ENCODE measurements at regions not wholly inside any gene's neighbourhood (a gene's known extent, or its start where the extent isn't known, plus 50 kb on each side); places are given as distances from the start of the nearest gene placed in this dataset.

DNA sequence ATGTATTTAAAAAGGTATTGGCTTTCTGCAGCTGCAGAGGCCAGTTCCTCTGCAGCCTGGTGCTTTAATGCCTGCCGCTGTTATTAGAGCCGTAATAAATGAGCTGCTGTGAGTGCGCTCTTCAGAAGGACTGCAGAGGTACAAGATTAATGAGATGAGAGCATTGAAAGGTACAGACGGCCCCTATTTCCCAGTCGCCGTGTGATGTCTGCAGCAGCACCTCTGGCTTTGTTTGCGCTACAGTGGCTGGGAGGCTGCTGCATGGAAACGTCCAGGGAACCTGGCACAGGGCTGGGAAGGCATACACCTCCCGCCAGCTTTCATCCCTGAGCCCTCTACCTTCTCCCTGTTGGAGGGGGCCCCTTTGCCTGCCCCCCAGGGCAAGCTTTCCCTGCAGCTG, 383.8 kb upstream of the ZMIZ1 start:
- TF ChIP-seq, protein P1, sequence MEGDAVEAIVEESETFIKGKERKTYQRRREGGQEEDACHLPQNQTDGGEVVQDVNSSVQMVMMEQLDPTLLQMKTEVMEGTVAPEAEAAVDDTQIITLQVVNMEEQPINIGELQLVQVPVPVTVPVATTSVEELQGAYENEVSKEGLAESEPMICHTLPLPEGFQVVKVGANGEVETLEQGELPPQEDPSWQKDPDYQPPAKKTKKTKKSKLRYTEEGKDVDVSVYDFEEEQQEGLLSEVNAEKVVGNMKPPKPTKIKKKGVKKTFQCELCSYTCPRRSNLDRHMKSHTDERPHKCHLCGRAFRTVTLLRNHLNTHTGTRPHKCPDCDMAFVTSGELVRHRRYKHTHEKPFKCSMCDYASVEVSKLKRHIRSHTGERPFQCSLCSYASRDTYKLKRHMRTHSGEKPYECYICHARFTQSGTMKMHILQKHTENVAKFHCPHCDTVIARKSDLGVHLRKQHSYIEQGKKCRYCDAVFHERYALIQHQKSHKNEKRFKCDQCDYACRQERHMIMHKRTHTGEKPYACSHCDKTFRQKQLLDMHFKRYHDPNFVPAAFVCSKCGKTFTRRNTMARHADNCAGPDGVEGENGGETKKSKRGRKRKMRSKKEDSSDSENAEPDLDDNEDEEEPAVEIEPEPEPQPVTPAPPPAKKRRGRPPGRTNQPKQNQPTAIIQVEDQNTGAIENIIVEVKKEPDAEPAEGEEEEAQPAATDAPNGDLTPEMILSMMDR (IDR thresholded peaks at IDR 0.05; ENCODE audit: unreplicated experiment), result no peak
- Mint-ChIP-seq H3K36me3 (ENCODE audit: low read depth, unreplicated experiment) (no peaks in the 10 kb centered on the region), H3K27ac (ENCODE audit: unreplicated experiment) (no peak overlapping the region), H3K27me3 (ENCODE audit: unreplicated experiment) (peaks cover 4% of the 10 kb centered on the region), H3K4me1 (ENCODE audit: unreplicated experiment) (no peaks in the 10 kb centered on the region), H3K4me3 (ENCODE audit: unreplicated experiment) (no peak overlapping the region), H3K9me3 (ENCODE audit: unreplicated experiment) (peaks cover 6% of the 10 kb centered on the region)
- no peak for DNase-seq (ENCODE audit: low spot score)

DNA sequence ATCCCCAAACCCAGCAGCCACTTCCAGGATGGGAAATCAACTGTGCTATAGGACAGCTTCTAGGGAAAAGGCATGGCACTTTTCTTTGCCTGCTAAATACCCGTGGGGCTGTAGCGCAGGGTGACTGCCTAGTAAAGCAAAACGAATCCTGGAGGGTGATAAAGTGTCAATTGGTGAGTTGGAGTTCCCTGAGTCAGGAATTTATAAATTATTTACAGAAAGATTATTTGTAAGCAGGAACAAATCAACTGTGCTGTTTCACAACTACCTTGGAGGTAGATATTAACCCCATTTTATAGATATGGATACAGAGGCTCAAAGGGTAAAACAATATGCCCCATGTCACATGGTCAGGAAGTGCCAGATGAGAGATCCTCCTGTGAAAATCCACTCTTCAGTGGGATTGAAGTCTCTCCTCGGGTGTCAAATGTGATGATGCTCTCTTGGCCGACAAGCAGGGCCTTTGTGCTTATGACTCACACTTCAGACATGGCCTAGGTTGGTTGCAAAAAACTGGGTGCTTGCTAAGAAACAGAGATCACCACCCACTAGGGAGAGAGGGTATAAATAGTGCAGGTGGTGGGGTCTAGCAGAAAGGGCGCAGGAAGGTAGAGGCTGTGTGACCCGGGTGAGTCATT, 383.2 kb upstream of the ZMIZ1 start:
- no peak overlapping the region for H3K4me3 Mint-ChIP-seq (ENCODE audit: unreplicated experiment)
- H3K4me1 Mint-ChIP-seq (ENCODE audit: unreplicated experiment), result no peaks in the 10 kb centered on the region
- peaks cover 6% of the 10 kb centered on the region for H3K9me3 Mint-ChIP-seq (ENCODE audit: unreplicated experiment)
- DNase-seq (ENCODE audit: low spot score), result no peak
- no peak overlapping the region for H3K27ac Mint-ChIP-seq (ENCODE audit: unreplicated experiment)
- TF ChIP-seq, protein P1 (IDR thresholded peaks at IDR 0.05; ENCODE audit: unreplicated experiment), result no peak
- peaks cover 4% of the 10 kb centered on the region for H3K27me3 Mint-ChIP-seq (ENCODE audit: unreplicated experiment)
- H3K36me3 Mint-ChIP-seq (ENCODE audit: low read depth, unreplicated experiment), result no peaks in the 10 kb centered on the region

- peaks cover 6% of the 10 kb centered on the region for H3K9me3 Mint-ChIP-seq (ENCODE audit: unreplicated experiment)
- no peaks in the 10 kb centered on the region for H3K36me3 Mint-ChIP-seq (ENCODE audit: low read depth, unreplicated experiment)
- H3K27ac Mint-ChIP-seq (ENCODE audit: unreplicated experiment), result no peak overlapping the region
- no peak for DNase-seq (ENCODE audit: low spot score)
- H3K4me3 Mint-ChIP-seq (ENCODE audit: unreplicated experiment), result no peak overlapping the region
- TF ChIP-seq, protein P1 (IDR thresholded peaks at IDR 0.05; ENCODE audit: unreplicated experiment), result no peak
- no peaks in the 10 kb centered on the region for H3K4me1 Mint-ChIP-seq (ENCODE audit: unreplicated experiment)
- peaks cover 4% of the 10 kb centered on the region for H3K27me3 Mint-ChIP-seq (ENCODE audit: unreplicated experiment)
Measured at GRCh38 chr10:78686444-78687060, 382.2 kb upstream of the ZMIZ1 start.

DNA sequence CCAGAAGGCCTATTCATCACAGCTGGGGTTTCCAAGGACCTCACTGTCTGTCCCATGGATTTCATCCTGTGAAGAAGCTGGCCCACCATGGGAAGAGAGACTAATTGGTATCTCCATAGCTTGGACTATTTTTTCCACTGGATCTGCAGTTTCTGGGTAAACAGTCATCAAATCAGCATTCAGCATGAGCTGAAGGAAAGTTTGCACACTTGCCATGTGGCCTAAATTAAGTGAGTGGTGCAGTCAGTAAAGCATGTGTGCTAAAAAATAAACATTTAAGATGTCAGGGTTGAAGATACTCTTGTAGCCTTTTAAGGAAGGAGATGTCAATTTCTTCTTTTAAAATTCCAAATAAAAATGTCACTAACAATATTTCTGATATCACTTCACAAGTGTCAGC, 381.1 kb upstream of the ZMIZ1 start:
- peaks cover 4% of the 10 kb centered on the region for H3K9me3 Mint-ChIP-seq (ENCODE audit: unreplicated experiment)
- TF ChIP-seq, protein P1 (IDR thresholded peaks at IDR 0.05; ENCODE audit: unreplicated experiment), result no peak
- H3K27ac Mint-ChIP-seq (ENCODE audit: unreplicated experiment), result no peak overlapping the region
- H3K36me3 Mint-ChIP-seq (ENCODE audit: low read depth, unreplicated experiment), result no peaks in the 10 kb centered on the region
- H3K4me1 Mint-ChIP-seq (ENCODE audit: unreplicated experiment), result no peaks in the 10 kb centered on the region
- H3K4me3 Mint-ChIP-seq (ENCODE audit: unreplicated experiment), result no peak overlapping the region
- H3K27me3 Mint-ChIP-seq (ENCODE audit: unreplicated experiment), result peaks cover 4% of the 10 kb centered on the region
- DNase-seq (ENCODE audit: low spot score), result no peak

- Mint-ChIP-seq H3K4me1 (ENCODE audit: unreplicated experiment) (no peaks in the 10 kb centered on the region), H3K27ac (ENCODE audit: unreplicated experiment) (no peak overlapping the region), H3K36me3 (ENCODE audit: low read depth, unreplicated experiment) (no peaks in the 10 kb centered on the region), H3K4me3 (ENCODE audit: unreplicated experiment) (no peak overlapping the region), H3K27me3 (ENCODE audit: unreplicated experiment) (peaks cover 2% of the 10 kb centered on the region), H3K9me3 (ENCODE audit: unreplicated experiment) (no peaks in the 10 kb centered on the region)
- TF ChIP-seq, protein P1 (IDR thresholded peaks at IDR 0.05; ENCODE audit: unreplicated experiment), result no peak
- no peak for DNase-seq (ENCODE audit: low spot score)
Measured at GRCh38 chr10:78688230-78688900, 380.4 kb upstream of the ZMIZ1 start.
